ENCODE measurements at regions not wholly inside any gene's neighbourhood (a gene's known extent, or its start where the extent isn't known, plus 50 kb on each side); places are given as distances from the start of the nearest gene placed in this dataset.
"Not testable (repeated sequence)": the region's sequence is repeated elsewhere in the genome, so short reads cannot be mapped to it uniquely, and the experiment has no call there.

- no peak for DNase-seq (ENCODE audit: low spot score)
Observed at GRCh38 chr9:22990349-22990748, 543.7 kb downstream of the DMRTA1 start.

DNA sequence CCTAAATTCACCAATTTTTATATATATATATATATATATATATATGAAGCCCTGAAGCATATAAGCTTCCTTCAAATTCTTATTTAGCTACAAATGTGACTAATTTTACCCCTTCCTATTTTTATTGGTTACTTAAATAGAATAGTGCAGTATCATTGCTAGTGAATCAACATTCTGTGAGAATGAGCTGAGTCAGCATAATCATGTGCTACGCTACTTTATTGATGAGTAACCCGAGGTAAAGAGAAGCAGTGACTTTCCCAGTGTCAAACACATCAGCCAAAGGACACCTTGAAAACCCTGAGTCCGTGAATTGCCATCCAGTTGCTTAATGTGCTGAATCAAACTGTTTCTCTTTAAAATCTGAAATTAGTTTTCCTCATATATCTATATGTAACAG lies 546.2 kb downstream of the DMRTA1 start:
- DNase-seq (ENCODE audit: low spot score) = no peak

DNA sequence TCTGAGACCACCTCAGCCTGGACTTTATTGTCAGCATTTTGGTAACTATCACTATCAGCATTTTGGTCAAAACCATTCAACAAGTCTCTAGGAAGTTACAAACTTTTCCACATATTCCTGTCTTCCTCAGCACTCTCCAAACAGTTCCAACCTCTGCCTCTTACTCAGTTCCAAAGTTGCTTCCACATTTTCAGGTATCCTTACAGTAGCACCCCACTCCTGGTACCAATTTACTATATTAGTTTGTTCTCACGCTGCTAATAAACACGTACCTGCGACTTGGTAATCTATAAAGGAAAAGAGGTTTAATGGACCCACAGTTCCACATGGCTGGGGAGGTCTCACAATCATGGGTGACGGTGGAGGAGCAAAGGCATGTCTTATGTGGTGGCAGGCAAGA lies 551.3 kb downstream of the DMRTA1 start:
- DNase-seq (ENCODE audit: low spot score) = no peak

GRCh38 chr9:23005156-23005555 lies 558.5 kb downstream of the DMRTA1 start:
- no peak for DNase-seq (ENCODE audit: low spot score)

GRCh38 chr9:23006127-23006526 lies 559.5 kb downstream of the DMRTA1 start:
- no peak for DNase-seq (ENCODE audit: low spot score)

- no peak for DNase-seq (ENCODE audit: low spot score)
Observed at GRCh38 chr9:23011669-23012068, 565.0 kb downstream of the DMRTA1 start.

- DNase-seq (ENCODE audit: low spot score) = no peak
Observed at GRCh38 chr9:23015557-23015956, 568.9 kb downstream of the DMRTA1 start.

DNA sequence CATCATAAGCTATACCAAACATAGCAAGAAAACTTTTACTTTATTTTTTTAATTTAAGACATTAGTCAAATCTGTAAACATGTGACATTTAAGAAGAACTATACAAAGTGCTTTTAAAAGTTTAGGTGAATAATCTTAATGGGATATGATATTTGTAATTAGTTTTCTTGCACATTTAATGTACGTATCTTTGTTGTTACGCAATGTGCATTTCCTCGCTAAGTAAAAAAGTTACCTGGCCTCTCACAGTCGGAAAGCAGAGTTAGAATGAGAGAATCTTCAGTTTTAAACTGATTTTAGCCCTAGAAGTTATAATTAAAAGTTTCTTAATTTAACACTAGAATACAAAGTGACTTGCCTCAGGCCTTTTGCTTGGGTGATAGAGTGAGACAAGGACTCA lies 589.8 kb downstream of the DMRTA1 start:
- no peak for DNase-seq (ENCODE audit: low spot score)

- DNase-seq (ENCODE audit: low spot score) = no peak
Observed at GRCh38 chr9:23039402-23039801, 592.8 kb downstream of the DMRTA1 start.

DNA sequence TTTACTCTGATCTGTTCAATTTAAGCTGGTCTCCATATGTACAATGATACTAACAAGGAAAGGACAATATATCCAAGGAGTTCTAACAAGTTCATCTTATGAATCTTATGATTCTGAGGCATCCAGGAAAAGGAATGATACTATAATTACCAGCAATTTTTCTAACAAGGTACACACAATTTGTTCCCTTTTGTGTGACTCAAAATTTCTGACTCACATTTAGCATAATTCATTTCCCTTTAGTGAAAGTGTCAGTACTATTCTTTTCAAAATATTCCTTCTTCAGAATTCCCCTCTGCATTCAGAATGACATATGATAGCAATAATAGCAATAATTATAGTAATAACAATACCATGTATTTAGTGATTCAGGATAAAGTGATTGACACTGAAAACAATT lies 594.8 kb downstream of the DMRTA1 start:
- DNase-seq (ENCODE audit: low spot score) = no peak

DNA sequence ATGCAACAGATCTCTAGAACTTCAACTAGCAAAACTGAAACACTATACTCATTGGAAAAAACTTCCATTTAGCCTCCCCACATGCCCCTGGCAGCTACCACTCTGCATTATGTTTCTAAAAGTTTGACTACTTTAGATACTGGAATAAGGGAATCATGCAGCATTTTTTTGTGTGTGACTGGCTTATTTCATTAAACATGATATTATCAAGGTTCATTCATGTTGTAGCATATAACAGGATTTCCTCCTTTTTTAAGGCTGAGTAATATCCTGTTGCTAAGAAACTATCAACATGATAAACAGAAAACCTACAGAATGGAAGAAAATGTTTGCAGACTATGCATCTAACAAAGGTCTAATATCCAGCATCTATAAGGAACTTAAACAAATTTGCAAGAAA lies 597.9 kb downstream of the DMRTA1 start:
- DNase-seq (ENCODE audit: low spot score) = no peak

- DNase-seq (ENCODE audit: low spot score) = not testable (repeated sequence)
Observed at GRCh38 chr9:23046026-23046425, 599.4 kb downstream of the DMRTA1 start.

GRCh38 chr9:23050548-23050947 lies 603.9 kb downstream of the DMRTA1 start:
- no peak for DNase-seq (ENCODE audit: low spot score)

GRCh38 chr9:23073136-23073535 lies 626.5 kb downstream of the DMRTA1 start:
- DNase-seq (ENCODE audit: low spot score) = no peak

GRCh38 chr9:23079798-23080197 lies 633.2 kb downstream of the DMRTA1 start:
- DNase-seq (ENCODE audit: low spot score) = no peak

DNA sequence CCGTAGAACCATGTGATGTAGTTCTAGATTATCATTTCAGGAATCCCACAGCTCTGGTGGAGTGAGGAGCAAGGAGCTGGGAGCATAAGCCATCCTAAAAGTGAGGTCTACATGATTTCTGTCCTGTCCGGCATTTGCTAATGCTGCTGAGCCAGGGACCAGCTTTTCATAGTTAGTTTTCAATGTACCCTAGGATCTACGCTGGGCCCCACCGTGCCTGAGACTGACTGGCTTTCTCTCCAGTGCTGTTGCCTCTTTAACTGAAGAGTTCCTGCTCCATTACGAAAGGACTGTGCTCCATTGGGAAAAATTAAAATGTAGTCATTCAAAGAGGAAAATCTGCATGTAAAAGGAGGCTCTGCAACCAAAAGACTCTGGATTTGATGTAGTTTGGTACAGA lies 634.8 kb downstream of the DMRTA1 start:
- no peak for DNase-seq (ENCODE audit: low spot score)

- DNase-seq (ENCODE audit: low spot score) = no peak
Observed at GRCh38 chr9:23088932-23089364, 642.3 kb downstream of the DMRTA1 start.

DNA sequence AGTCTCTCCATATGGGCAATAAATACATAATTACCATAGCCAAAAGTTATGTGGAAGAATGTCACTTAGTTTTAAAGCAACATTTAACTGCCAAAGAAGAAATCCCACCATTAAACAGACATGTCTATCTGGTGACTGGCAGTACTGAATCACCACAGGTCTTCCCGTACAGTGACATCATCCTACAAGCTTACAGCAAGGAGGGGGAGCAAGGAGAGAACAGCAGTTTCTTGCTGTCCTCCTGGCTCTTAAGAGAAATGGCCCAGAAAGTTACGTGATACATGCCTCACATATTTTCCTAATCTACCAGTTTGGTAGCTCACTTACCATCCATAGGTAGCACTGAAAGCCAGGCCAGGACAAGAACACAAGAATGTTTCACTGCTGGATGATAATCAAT lies 671.0 kb downstream of the DMRTA1 start:
- no peak for DNase-seq (ENCODE audit: low spot score)

GRCh38 chr9:23120630-23121029 lies 674.0 kb downstream of the DMRTA1 start:
- no peak for DNase-seq (ENCODE audit: low spot score)

GRCh38 chr9:23123048-23123632 lies 676.5 kb downstream of the DMRTA1 start:
- DNase-seq (ENCODE audit: low spot score) = no peak

GRCh38 chr9:23145467-23145866 lies 680.6 kb downstream of the ELAVL2 start:
- no peak for DNase-seq (ENCODE audit: low spot score)

GRCh38 chr9:23153058-23153457 lies 673.0 kb downstream of the ELAVL2 start:
- DNase-seq (ENCODE audit: low spot score) = no peak

- DNase-seq (ENCODE audit: low spot score) = no peak
Observed at GRCh38 chr9:23160491-23160890, 665.5 kb downstream of the ELAVL2 start.

- no peak for DNase-seq (ENCODE audit: low spot score)
Observed at GRCh38 chr9:23160952-23161469, 665.0 kb downstream of the ELAVL2 start.
